Midbrain (tissue), 1 donor: ENCODE measurements at regions not wholly inside any gene's neighbourhood (a gene's known extent, or its start where the extent isn't known, plus 50 kb on each side); places are given as distances from the start of the nearest gene placed in this dataset.
A peak's percentile ranks its signal among the peaks of the same experiment; 100 is the strongest.

ENCODE experiments used
- DNase-seq: peaks from one replicate; lab custom pipeline; 2025; lab: John Stamatoyannopoulos, UW

DNA sequence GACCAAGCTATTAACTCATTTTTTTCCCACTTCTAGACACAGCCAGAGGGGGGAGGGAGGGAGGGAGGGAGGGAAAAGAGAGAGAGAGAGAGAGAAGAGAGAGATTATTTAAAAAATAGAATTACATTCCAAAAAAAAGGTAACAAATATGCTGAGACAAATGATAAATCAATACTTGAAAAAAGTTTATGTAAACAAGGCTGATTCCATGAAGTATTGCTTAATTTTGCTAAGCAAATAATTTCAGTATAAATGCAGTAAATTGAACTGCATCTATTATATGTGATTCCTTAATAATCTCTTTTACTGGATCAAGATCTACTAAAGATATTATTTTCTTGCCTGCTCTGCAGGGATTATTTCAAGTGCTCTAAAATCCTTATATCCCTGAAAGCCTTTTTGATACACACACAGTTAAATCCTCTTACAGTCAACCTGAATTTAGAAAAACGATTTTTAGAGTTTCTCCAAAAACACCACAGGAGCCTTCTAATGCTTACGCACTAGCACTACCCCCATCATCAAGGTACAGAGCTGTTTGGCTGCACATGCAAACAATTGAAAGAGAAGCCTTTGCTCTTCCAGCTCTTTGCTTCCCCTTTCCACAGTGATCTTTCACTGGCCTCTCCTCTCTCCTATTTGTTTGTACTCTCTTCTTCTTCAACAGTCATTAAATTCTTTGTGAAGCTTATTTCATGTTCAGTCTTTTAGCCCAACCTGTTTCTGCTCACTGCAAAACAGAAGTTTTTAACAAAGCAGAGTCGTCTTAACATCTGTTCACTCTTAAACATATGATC is 426.3 kb upstream of the FAM241A start:
- no peak for DNase-seq

- DNase-seq: no peak
These were observed 424.4 kb upstream of the FAM241A start for GRCh38 chr4:111720866-111721265.

- DNase-seq: no peak
These were observed 423.0 kb upstream of the FAM241A start for GRCh38 chr4:111722213-111722720.

- no peak for DNase-seq
These were observed 408.7 kb upstream of the FAM241A start for GRCh38 chr4:111736516-111736915.

GRCh38 chr4:111744847-111745246 is 400.4 kb upstream of the FAM241A start:
- DNase-seq: no peak

DNA sequence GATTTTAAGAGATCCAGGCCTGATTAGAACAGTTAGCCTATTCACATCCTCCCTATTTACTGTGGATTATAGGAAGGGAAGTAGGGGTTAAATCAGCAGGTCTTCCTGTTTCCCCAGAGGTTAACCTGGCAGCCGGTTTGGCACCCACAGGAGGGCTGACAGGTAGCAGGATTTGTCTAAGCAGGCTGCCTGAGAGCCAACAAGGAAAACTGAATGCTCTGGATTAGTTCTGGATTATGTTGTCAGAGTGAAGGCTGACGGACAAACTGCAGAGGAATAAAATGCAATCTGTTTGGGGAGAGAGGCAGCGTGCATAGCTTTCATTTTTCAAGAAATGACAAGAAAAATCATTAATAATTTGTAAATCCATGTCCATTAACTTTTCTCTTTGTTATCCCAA is 397.1 kb upstream of the FAM241A start:
- no peak for DNase-seq

DNA sequence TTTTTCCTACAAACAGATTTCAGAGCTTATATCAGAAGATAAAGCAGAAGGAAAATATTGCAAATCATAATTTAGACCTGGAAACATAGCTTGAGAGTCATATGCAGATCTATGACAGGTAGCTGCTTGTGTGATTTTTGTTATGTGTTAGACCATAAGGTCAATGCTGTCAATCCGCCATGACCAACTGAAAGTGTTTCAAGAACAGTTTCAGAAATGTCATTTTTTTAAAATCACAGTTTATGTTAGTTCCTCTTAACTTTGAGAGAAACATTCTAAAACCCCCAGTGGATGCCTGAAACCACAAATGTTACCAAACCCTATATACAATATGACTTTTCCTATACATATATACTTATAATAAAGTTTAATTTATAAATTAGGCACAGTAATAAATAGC is 391.3 kb upstream of the FAM241A start:
- DNase-seq: no peak

- no peak for DNase-seq
These were observed 389.7 kb upstream of the FAM241A start for GRCh38 chr4:111755571-111755970.

DNA sequence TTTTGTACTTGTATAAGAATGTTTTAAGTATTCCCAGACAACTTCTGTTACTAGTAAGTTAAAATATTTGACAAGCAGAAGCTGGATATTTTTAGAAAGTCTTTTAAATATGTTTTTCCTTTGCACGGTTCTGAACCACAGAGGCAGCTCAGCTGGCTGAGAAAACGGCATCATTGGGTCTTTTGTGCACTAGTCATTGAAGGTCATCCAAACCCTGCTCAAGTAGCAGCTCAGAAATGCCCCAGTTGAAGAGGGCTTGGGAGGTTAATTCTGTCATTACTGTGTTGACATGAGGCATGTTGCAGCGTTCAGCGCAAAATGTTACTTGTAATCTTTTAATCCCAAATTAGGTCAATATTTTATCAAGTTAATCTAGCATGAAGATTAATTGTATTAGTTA is 383.7 kb upstream of the FAM241A start:
- DNase-seq: peak; percentile 20

GRCh38 chr4:111770514-111770913 is 374.7 kb upstream of the FAM241A start:
- no peak for DNase-seq

GRCh38 chr4:111773858-111774257 is 371.4 kb upstream of the FAM241A start:
- DNase-seq: no peak

DNA sequence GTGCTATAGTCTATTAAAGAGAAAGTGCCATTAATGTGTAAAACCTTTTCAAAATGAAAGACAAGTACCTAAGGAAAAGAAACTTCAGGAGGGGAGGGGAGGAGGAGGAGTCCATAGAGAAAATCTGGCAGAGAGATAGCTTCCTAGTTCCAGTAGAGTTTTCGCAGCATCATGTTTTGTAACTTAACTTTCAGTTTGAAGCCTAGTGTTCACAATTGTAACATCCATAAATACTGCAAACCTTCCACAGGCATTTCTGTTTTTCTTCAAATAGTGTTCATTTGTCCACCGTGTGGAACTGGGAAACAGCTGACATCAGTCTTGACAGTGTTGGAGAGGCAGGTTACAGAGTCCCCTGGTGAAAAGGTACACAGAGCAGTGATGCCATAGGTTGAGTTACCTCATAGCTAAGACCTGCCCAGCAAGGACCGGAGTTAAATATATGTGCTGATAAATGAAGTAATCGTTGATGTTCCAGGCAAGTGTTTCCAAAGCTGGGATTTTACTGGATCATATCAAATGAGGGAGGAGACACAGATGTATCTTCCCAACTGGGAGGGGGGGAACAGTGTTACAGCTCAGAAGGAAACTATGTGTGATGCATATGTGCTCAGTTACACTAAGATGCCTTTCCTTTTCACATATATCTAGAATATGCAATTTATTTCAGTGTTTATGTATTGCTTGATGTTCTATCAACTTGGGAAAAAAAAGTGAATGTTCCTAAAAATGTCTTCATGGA is 369.5 kb upstream of the FAM241A start:
- no peak for DNase-seq

- no peak for DNase-seq
These were observed 368.7 kb upstream of the FAM241A start for GRCh38 chr4:111776561-111776960.

DNA sequence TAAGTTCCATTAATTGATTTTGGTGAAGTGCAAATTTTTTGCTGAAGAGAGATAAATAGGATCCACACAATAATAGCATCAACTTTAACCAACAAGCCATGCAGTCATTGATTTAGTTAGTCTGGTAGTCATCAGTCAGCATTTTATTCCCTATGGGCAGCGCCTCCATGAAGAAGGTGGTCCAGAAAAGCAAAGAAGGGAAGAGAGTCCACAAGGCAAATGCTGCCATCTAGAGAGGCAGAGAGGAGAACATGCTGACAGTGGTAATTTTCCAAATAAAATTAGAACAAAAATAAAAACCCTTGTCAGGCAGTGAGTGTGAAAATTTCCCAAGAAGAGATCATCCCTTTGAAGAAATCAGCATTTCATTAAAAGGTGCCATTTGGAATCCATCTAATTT is 366.7 kb upstream of the FAM241A start:
- DNase-seq: no peak

DNA sequence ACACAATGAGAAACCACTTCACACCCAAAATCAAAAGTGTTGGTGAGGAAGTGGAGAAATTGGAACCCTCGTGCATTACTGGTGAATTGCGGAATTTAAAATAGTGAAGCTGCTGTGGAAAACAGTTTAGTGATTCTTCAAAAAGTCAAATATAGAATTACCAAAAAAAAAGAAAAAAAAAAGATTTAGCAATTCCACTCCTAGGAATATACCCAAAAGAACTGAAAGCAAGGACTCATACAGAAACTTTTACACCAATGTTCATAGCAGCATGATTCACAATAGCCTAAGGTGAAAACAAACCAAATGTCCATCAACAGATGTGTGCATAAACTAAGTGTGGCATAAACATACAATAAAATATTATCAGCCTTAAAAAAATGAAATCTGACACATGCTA is 364.3 kb upstream of the FAM241A start:
- no peak for DNase-seq

GRCh38 chr4:111781611-111782010 is 363.6 kb upstream of the FAM241A start:
- DNase-seq: no peak

DNA sequence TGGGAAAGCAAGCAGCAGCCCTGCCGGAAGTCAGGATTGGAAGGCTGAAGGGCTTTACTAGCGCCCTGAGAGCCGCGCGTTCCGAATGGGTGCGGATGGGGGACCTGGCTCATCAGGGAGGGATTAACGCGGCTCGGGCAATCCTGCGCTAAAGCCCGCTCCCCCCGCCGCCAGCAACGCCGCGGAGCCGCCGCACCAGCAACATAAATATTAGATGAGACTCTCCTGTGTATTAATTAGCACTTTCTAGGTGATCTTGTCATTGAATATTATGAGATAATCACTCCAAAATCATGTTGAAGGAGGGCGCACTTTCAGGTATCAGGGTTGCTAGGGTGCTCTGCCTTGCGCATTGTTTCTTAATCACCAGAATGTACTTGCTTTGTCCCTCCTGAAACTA is 357.2 kb upstream of the FAM241A start:
- no peak for DNase-seq

DNA sequence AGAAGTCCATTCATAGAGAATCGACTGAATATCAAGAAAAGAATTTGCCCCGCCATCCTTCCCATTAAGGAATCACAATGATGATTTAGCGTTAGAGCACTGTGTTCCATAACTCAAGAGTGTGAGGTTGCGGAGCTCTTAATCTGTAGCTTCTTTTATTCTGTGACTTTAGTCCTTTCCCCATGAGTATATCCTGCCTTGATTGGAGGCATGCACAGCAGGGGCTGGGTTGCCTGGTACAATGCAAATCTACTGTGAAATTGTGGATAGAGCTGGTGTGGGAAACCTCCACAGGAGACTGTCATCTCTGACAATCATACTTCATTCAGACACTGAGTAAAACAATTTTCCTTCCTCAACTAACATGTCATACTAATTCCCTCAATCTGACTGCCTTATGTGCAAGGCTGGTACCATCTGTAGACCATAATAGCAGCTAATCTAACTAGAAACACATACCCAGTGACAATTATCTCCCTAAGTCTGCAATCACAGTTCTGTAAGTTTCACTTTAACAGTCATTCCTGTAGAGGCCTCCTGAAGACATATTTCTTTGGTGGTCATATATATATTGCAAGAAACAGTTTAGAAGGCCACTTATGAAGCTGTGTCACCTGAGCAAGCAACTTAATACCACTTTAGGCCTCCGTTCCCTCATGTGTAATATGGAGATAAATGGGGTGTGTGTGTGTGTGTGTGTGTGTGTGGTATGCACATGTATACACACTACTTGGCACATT is 355.2 kb upstream of the FAM241A start:
- DNase-seq: no peak

DNA sequence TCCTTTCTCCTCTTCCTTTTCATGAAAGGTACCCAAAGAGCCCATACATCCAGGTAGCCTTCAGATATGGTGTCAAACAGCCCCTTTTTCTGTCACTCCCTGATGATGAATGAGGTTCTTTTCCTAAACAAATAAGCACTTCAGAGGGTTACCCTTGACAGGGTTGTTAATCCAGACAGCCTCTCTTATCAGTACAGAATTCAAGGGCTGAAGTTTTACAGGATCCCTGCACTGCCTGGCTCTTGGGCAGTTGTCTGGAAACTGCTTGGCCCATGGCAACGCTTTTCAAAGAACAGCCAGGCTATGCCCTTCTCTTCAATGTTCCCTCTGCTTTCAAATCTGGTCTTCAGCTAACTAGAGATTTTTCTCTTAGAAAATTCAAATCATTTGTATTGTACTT is 352.6 kb upstream of the FAM241A start:
- no peak for DNase-seq

DNA sequence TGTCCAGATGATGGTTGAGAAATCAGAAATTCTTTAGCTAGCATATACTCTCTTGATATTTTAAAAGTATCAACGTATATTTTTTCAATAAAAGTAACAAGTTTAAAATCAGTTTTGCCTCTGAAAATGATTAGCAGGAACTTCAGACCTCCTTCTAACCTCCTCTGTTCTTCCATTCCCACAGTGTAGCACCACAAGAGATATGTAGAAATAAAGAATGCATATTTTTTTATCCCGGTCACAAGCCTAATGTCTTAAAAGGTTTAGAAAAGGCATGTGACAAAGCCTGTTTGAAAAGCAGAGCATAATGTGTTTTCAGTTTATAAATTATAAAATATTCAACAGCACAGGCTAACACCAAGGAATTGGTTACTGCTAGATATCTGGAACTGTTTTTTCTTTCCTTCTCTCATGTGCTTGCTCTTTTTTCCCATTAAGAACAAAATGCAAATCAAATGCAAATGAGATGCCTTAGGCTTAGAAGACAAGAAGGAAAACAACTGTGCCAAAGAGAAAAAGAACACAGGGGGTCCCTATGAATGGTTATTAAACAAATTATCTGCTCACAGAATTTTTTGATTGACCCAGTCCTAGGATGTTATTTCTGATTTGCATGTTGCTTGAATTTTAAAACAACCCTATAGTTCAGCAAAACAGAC is 351.7 kb upstream of the FAM241A start:
- DNase-seq: no peak

DNA sequence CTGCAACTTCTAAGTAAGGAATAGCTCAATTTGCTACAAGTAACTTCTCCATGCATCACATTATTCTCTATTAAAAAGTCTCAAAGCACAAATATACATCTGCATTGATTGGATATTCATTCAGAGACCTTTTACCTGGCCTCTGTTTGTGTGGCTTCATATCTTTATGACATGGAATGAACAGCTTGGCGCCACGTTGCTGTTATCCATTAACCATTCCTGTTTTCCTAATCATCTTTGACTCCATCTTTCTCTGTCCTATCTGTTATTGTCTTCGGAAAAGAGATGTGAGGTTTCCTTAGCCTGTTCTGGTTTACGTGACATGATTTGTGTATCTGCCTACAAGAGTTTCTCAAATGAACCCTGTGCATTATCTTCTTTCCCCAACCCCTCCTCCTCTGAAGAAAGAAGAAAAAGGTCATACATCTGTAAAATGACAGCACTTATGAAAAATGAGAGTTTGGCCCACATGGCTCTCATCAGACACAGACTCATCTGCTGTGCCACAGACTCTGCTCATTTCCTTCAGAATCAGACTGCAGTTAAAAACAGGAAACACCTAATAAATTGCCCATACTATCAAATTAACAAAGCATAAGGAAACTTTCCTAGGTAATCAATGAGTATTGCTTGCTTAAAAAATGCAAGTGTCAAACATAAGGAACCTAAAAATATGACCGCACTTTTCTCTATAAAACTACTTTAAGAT is 347.6 kb upstream of the FAM241A start:
- DNase-seq: no peak
